ENCODE measurements at regions not wholly inside any gene's neighbourhood (a gene's known extent, or its start where the extent isn't known, plus 50 kb on each side); places are given as distances from the start of the nearest gene placed in this dataset.

- TF ChIP-seq CTCF (IDR thresholded peaks at IDR 0.05; ENCODE audit: low read depth, low read length): no peak
- no peak for TF ChIP-seq EZH2phosphoT487 (IDR thresholded peaks at IDR 0.05; ENCODE audit: low read depth)
These were observed 118.9 kb upstream of the BTN3A2 start for GRCh38 chr6:26246058-26246457.
